ENCODE measurements at regions not wholly inside any gene's neighbourhood (a gene's known extent, or its start where the extent isn't known, plus 50 kb on each side); places are given as distances from the start of the nearest gene placed in this dataset.
"Not testable (repeated sequence)": the region's sequence is repeated elsewhere in the genome, so short reads cannot be mapped to it uniquely, and the experiment has no call there.

- no peak for DNase-seq (ENCODE audit: low read depth, low spot score)
These were observed 341.2 kb upstream of the USP9Y start for GRCh38 chrY:12359867-12360266.

DNA sequence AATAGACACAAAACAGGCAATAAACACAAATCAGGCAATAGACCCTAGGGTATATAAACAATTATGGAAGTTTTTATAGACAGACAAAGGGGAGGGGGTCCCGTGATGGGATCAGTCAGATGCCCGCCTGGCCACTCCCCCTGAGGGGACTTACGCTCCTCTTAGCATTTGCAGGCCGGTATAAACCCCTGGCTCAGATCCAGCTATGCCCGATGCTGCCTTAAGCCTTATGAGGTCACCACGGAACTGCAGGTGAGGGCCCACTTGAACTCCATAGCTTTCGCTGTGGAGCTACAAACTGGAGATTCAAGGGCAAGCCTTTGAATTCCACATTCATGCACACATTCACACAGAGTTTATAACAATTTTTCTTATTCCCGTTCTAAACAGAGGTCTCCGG lies 340.5 kb upstream of the USP9Y start:
- no peak for DNase-seq (ENCODE audit: low read depth, low spot score)

DNA sequence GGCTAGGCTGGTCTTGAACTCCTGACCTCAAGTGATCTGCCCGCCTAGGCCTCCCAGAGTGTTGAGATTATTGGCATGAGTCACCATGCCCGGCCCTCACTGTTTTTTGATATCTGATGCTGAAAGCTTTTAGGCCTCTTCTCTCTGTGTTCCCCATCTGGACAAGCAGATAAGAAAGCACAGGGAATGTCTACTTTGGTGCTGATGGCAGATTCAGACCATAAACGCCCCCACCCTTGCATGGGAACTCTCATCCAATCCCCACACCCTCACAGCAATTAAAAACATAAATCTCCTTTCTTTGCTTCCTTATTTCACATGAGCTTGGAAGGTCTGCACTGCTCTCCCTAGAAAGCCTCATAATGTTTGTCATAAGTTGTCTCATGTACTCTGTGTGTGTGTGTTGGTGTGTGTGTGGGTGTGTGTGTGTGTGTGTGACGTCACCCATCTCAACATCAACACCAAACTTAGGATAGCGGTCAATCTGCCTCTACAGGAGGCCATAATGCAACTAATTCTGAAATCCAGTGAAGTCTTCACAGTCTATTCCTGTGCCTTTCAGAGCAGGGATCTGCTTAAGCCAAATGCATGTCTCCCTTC lies 335.6 kb upstream of the USP9Y start:
- DNase-seq (ENCODE audit: low read depth, low spot score), result no peak

DNA sequence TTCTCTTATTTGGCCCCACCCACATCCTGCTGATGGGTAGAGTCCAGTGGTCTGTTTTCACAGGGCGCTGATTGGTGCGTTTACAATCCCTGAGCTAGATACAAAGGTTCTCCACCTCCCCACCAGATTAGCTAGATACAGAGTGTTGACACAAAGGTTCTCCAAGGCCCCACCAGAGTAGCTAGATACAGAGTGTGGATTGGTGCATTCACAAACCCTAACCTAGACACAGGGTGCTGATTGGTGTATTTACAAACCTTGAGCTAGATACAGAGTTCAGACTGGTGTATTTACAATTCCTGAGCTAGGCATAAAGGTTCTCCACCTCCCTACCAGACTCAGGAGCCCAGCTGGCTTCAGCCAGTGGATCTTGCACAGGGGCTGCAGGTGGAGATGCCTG lies 326.4 kb upstream of the USP9Y start:
- DNase-seq (ENCODE audit: low read depth, low spot score), result not testable (repeated sequence)

DNA sequence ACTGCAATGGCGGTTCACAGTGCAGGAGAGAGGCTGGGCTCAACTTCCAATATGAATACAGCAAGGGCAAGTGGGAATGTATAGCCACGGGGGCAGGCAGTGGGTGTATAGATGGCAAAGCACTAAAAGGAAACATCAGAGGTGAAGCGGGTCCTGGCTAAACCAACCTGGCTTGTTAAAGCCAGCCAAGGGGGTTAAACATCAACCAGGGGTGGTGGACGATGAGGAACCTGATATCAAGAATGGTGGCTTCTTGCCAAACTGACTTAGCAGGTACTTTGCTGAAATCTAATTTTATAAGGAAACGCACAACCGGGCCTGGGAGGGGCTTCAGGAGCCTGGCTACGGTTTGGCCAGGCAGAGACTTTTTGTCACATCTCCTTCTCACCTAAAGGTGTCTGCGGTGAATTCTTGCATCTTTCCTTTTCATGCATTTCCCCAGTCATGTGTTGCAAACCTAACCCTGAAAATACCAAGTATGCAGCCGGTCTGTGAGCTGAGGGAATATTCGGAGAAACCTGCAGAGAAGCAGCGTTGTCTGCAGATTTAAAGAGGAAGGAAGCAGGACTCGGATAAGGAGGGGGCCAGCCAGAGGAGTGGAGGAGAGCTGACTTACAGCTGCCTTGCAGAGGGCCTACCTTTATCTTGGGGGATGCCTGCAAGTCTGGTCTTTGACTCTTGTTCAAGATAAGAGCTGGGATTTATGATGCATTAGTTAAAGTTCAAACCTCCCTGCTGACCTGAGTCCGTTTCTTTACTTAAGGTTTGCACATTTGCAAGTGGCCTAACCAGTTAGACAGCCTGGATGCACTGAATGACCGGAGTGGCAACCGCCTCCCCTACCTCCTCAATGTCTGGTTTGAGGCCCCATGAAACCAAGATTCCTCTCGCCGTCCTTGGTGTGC lies 309.1 kb upstream of the USP9Y start:
- not testable (repeated sequence) for DNase-seq (ENCODE audit: low read depth, low spot score)

GRCh38 chrY:12393190-12393589 lies 307.8 kb upstream of the USP9Y start:
- DNase-seq (ENCODE audit: low read depth, low spot score), result no peak

GRCh38 chrY:12395381-12396120 lies 305.5 kb upstream of the USP9Y start:
- DNase-seq (ENCODE audit: low read depth, low spot score), result peak; percentile 33

- no peak for DNase-seq (ENCODE audit: low read depth, low spot score)
These were observed 297.1 kb upstream of the USP9Y start for GRCh38 chrY:12403916-12404315.

GRCh38 chrY:12408236-12408635 lies 292.8 kb upstream of the USP9Y start:
- DNase-seq (ENCODE audit: low read depth, low spot score), result no peak

GRCh38 chrY:12410696-12411095 lies 290.3 kb upstream of the USP9Y start:
- no peak for DNase-seq (ENCODE audit: low read depth, low spot score)

DNA sequence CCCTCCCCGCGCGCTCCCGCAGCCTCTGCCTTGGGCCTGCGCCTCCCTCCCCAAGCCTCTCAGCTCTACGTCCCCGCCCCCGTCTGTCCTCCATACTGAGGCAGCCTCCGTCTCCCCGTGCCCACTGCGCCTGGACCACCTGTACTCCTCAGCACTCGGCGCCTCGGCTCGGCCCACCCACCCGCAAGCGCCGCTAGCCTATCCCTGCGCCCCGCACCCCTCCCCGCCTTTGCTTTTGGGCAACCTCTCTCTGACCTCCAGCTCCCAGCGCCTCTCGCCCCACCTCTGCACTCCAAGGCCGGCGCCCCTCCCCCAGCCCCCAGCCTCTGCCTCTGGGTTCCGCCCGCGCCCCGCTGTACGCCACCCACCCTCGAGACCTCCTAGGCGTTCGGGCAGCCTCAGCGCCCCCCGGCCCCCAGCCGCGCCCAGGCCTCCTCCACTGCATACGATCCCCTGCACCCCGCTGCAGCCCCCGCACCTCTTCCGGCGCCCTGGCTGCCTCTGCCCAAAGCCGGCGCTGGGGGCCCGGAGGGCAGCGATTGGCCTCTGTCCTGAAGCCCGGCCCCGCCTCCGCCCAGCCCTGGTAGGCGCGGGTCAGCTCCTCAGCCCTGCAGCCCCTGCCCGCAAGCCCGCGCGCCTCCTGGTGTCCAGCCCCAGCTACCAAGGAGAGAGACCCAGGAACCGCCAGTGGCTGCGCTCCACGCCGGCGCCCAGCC lies 279.8 kb upstream of the USP9Y start:
- DNase-seq (ENCODE audit: low read depth, low spot score), result no peak

DNA sequence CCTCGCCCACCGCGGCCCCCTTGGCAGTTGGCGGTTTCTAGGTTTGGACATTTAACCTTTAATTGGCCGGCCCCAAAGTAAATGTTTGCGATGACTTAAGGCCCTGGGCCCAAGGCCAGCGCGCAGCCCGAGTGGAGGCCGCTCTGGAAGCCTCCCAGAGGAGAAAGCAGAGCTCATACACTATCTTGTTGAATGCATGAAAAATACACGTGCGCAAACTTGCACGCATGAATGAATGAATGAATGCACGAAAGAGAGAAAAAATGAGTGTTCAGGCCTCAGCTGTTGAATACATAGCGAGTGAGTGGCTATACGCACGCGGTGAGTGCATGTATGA lies 279.3 kb upstream of the USP9Y start:
- no peak for DNase-seq (ENCODE audit: low read depth, low spot score)

- DNase-seq (ENCODE audit: low read depth, low spot score), result no peak
These were observed 278.5 kb upstream of the USP9Y start for GRCh38 chrY:12422536-12422935.

DNA sequence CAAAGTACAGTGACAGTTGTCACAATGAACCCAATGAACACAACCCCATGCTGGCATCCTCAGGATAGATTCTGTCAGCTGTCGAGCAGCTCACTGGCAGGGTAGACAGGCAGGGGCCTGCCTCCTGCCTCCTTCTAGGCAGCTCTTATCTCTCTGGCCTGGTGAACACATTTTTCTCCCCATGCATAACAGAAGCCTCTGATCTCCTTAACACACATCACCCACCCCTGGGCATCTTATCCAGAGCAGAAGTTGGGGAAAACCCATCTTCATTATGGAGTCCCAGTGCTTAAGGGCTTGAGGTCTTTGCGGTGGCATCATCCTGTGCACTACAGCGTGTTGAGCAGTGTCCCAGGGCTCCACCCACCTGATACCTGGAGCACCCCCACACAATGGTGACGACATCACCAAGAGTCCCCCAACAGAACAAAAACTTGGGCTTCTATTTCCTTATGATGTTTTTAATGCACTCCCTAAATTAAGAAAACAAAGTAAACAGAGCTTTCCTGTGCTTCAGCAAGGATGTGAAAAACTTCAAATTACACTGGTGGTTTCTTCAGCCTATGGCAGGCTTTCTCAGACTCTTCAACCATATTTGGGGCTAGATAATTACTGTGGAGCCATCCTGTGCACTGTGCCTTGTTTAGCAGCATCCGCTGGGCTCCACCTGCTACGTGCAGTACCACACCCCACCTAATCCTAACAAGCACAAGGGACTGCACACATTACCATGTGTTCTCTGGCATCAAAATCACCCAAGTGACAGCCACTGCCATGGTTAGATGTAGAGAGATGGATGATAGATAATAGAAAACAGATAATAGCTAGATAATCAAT lies 277.4 kb upstream of the USP9Y start:
- DNase-seq (ENCODE audit: low read depth, low spot score), result no peak

DNA sequence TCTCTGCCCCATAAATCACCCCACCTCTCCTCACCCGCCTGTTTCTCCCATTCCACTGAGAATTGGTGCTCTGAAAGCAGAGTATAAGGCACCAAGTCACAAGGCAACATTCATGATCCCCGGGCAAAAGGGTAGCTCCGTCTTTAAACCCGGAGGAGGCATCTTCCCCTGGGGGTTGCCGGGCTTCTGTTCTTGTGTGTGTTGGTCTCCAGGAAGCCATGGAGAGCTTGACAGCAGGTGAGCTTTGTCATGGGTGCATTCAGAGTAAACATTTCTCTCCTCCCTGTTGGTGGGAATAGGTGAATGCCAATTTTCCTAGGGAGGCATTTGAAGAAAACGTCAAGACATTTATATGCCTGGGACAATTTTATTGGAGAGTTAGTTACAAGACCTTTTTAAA lies 275.5 kb upstream of the USP9Y start:
- DNase-seq (ENCODE audit: low read depth, low spot score), result no peak

- no peak for DNase-seq (ENCODE audit: low read depth, low spot score)
These were observed 273.7 kb upstream of the USP9Y start for GRCh38 chrY:12427361-12427760.

- DNase-seq (ENCODE audit: low read depth, low spot score), result no peak
These were observed 269.5 kb upstream of the USP9Y start for GRCh38 chrY:12431546-12431945.

DNA sequence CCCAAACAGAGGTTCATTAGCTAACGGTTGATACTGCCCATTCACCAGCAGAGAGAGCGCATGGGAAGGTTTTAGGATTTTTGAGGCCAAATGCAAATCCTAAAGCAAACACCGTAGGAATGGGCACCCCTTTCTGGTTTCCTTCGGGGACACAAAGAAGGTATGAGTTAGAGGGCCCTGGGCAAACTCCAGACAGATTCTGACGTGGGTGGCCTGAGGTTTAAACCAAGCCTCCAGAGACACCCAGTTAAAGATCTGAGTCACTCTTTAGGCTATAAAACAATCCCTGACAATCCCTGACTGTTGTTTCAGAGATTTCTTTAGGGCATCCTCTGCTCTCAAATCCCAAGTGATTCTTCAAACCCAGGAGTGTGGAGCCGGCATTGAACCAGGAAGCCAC lies 262.2 kb upstream of the USP9Y start:
- not testable (repeated sequence) for DNase-seq (ENCODE audit: low read depth, low spot score)

DNA sequence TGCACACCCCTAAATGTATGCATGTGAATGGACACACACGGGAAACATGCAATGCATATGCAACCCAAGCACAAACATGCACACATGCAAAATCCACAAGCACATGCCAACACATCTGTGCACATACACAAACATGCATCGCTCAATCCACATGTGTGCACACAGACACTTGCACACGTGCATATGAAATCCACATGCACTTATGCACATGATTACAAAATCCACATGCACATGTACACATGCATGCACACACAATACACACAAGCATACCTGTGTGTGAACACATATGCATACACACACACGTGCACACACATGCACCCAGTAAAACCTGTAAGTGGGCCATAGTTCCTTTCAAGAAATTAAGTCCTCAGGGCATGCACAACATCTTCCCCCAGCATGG lies 256.8 kb upstream of the USP9Y start:
- no peak for DNase-seq (ENCODE audit: low read depth, low spot score)

DNA sequence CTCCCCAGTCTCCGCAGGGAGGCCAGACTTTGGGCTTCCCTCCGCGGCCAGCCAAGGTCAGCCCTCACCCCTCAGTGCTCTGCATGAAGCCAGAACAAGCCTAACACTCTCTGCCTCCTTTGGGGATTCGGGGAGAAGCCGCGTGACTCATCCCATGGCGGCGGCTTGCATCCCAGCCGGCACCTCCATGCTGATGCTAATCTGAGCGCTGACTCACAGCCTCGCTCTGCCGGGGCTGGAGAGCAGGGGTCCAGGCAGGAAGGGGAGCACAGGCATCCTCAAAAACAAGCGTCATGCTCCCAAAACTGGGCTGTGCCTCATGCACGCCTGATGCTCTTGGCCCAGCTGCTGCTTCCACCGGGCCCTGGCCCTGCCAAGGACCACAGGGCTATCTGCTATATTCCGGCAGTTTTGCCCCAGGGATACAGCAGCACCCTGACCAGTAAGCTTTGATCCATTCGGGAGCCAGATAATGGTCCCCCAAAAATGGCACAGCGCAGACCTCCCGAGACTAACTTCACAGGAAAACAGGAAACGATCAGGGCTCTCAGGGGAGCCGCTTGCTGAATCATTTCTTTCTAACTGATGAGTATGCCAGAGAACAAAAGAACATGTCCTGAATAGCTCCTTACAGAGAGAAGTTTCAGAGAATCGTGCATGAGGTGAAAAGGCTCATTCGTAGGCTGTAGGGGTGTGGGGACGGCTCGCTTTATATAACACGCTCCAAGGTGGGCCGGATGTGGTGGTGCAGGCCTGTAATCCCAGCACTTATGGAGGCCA lies 254.4 kb upstream of the USP9Y start:
- not testable (repeated sequence) for DNase-seq (ENCODE audit: low read depth, low spot score)

Measured in iPS DF 19.7 (cell line).